ENCODE measurements at regions not wholly inside any gene's neighbourhood (a gene's known extent, or its start where the extent isn't known, plus 50 kb on each side); places are given as distances from the start of the nearest gene placed in this dataset.

DNA sequence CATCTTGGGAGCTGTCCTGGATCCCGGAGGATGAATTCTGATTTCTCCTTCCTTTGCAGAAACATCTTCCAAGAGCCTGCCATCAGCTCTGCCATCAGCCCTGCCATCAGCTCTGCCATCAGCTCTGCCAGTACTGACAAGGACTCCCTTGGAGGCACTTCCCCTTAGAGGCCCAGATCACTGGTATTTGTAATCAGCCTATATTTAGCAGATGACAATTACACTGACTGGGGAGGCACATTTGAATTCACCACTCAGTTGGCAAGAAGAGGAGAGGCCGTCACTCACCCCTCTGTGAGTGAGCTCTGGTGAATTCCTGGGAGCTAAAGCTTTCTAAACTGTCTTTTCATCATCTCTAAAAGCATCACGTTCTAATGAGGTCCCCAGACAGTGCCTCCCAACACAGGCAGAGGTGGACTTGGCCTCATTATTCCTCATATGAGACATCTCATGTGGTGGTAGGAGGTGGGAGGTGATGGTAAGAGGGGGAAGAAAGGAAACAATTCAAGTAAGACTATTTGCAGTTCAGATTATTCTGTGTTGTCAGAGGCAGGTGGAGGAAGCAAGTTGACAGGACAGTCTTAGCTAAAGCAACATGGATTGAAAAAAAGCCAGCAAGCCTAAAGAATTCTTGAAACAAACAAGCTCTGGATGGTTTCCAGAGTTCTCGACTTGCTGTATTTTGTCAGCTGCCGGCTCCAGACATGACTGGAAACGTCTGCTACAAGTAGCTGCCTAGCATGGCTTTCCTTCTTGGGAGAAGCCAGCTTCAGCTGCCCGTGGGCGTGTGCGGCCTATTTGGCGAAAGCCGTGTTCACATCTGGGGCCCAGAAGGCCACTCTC, 771.7 kb downstream of the TBC1D22A start:
- TF ChIP-seq, protein P1, sequence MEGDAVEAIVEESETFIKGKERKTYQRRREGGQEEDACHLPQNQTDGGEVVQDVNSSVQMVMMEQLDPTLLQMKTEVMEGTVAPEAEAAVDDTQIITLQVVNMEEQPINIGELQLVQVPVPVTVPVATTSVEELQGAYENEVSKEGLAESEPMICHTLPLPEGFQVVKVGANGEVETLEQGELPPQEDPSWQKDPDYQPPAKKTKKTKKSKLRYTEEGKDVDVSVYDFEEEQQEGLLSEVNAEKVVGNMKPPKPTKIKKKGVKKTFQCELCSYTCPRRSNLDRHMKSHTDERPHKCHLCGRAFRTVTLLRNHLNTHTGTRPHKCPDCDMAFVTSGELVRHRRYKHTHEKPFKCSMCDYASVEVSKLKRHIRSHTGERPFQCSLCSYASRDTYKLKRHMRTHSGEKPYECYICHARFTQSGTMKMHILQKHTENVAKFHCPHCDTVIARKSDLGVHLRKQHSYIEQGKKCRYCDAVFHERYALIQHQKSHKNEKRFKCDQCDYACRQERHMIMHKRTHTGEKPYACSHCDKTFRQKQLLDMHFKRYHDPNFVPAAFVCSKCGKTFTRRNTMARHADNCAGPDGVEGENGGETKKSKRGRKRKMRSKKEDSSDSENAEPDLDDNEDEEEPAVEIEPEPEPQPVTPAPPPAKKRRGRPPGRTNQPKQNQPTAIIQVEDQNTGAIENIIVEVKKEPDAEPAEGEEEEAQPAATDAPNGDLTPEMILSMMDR (IDR thresholded peaks at IDR 0.05 in 2 of 3, conservative IDR thresholded peaks at IDR 0.05 in 1 of 3; ENCODE audit: borderline replicate concordance in 1 of 3, insufficient read depth in 1 of 3, low read depth in 2 of 3, low read length in 2 of 3): no peak
- TF ChIP-seq YY1 (IDR thresholded peaks at IDR 0.05; ENCODE audit: extremely low read depth, insufficient replicate concordance, low read depth, low read length) (no peak), POLR2AphosphoS5 (IDR thresholded peaks at IDR 0.05; ENCODE audit: low read depth, low read length) (no peak), RAD21 (IDR thresholded peaks at IDR 0.05; ENCODE audit: low read depth) (no peak), POLR2A (IDR thresholded peaks at IDR 0.05; ENCODE audit: borderline replicate concordance, extremely low read depth, insufficient read depth, insufficient read length) (no peak), EZH2 (IDR thresholded peaks at IDR 0.05) (no peak), SIN3A (IDR thresholded peaks at IDR 0.05; ENCODE audit: low read depth) (no peak), ELF1 (IDR thresholded peaks at IDR 0.05; ENCODE audit: borderline replicate concordance, low read depth) (no peak), CEBPB (IDR thresholded peaks at IDR 0.05; ENCODE audit: low read depth) (no peak)
- TF ChIP-seq, protein P2, sequence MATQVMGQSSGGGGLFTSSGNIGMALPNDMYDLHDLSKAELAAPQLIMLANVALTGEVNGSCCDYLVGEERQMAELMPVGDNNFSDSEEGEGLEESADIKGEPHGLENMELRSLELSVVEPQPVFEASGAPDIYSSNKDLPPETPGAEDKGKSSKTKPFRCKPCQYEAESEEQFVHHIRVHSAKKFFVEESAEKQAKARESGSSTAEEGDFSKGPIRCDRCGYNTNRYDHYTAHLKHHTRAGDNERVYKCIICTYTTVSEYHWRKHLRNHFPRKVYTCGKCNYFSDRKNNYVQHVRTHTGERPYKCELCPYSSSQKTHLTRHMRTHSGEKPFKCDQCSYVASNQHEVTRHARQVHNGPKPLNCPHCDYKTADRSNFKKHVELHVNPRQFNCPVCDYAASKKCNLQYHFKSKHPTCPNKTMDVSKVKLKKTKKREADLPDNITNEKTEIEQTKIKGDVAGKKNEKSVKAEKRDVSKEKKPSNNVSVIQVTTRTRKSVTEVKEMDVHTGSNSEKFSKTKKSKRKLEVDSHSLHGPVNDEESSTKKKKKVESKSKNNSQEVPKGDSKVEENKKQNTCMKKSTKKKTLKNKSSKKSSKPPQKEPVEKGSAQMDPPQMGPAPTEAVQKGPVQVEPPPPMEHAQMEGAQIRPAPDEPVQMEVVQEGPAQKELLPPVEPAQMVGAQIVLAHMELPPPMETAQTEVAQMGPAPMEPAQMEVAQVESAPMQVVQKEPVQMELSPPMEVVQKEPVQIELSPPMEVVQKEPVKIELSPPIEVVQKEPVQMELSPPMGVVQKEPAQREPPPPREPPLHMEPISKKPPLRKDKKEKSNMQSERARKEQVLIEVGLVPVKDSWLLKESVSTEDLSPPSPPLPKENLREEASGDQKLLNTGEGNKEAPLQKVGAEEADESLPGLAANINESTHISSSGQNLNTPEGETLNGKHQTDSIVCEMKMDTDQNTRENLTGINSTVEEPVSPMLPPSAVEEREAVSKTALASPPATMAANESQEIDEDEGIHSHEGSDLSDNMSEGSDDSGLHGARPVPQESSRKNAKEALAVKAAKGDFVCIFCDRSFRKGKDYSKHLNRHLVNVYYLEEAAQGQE (IDR thresholded peaks at IDR 0.05; ENCODE audit: low read depth): no peak
